GM23338 (cell line): ENCODE measurements at regions not wholly inside any gene's neighbourhood (a gene's known extent, or its start where the extent isn't known, plus 50 kb on each side); places are given as distances from the start of the nearest gene placed in this dataset.
A peak's percentile ranks its signal among the peaks of the same experiment; 100 is the strongest.

Experiments used
- ATAC-seq: fragments of 200-7000 bp; cut with Tn5 transposase; 3 replicates; pipeline ENCODE4 v1.9.1; 2020
- DNase-seq: peaks from one replicate; pipeline ENCODE4 v3.0.0-alpha.2; 2015; ENCODE audit warnings: low spot score
- H2AFZ ChIP-seq: fragments of 200-600 bp; sonication (generic); 2 replicates; pipeline ENCODE4 v1.8.0; 2016; ENCODE audit warnings: antibody characterized with exemption, mild to moderate bottlenecking, moderate library complexity
- H3F3A ChIP-seq: fragments of 200-600 bp; sonication (generic); replicated peaks from 2 replicates; pipeline ENCODE4 v1.8.0; 2017; ENCODE audit warnings: antibody characterized with exemption, mixed run types, low read depth
- H3K27ac ChIP-seq: fragments of 200-600 bp; sonication (generic); 2 replicates; pipeline ENCODE4 v1.6.1; 2016; ENCODE audit warnings: low read depth
- H3K27me3 ChIP-seq: fragments of 200-600 bp; sonication (generic); 2 replicates; pipeline ENCODE4 v1.8.0; 2016; ENCODE audit warnings: mild to moderate bottlenecking, mixed run types, moderate library complexity; ENCODE audit not compliant: insufficient read depth
- H3K36me3 ChIP-seq: fragments of 200-600 bp; sonication (generic); 2 replicates; pipeline ENCODE4 v1.8.0; 2016; ENCODE audit warnings: mild to moderate bottlenecking; ENCODE audit not compliant: insufficient read depth
- H3K4me1 ChIP-seq: fragments of 200-600 bp; sonication (generic); 2 replicates; pipeline ENCODE4 v1.8.0; 2016; ENCODE audit warnings: mild to moderate bottlenecking, moderate library complexity; ENCODE audit not compliant: insufficient read depth
- H3K4me2 ChIP-seq: fragments of 200-600 bp; sonication (generic); 2 replicates; pipeline ENCODE4 v1.7.1; 2017; ENCODE audit warnings: mixed run types
- H3K4me3 ChIP-seq: fragments of 200-600 bp; sonication (generic); 2 replicates; pipeline ENCODE4 v1.6.1; 2016; ENCODE audit warnings: mixed run types
- H3K79me2 ChIP-seq: fragments of 200-600 bp; sonication (generic); replicated peaks from 2 replicates; pipeline ENCODE4 v1.8.0; 2017; ENCODE audit warnings: mild to moderate bottlenecking; ENCODE audit not compliant: insufficient read depth
- H3K9me2 ChIP-seq: fragments of 200-600 bp; sonication (generic); 2 replicates; pipeline ENCODE4 v1.8.0; 2017; ENCODE audit not compliant: insufficient read depth
- H4K20me1 ChIP-seq: fragments of 200-600 bp; sonication (generic); replicated peaks from 2 replicates; pipeline ENCODE4 v1.8.0; 2017; ENCODE audit warnings: mild to moderate bottlenecking; ENCODE audit not compliant: insufficient read depth
- H3K27ac Mint-ChIP-seq: 2 replicates; pipeline ENCODE4 v1.8.0; 2020; ENCODE audit warnings: inconsistent platforms, mild to moderate bottlenecking, moderate library complexity, mixed read lengths
- H3K27me3 Mint-ChIP-seq: 3 replicates; pipeline ENCODE4 v1.8.0; 2022; ENCODE audit warnings: low read depth, mild to moderate bottlenecking, moderate library complexity, mixed read lengths, inconsistent platforms; ENCODE audit not compliant: insufficient read depth, poor library complexity
- H3K36me3 Mint-ChIP-seq: 3 replicates; pipeline ENCODE4 v1.8.0; 2021; ENCODE audit warnings: low read depth, mild to moderate bottlenecking, inconsistent platforms, moderate library complexity, mixed read lengths
- H3K4me1 Mint-ChIP-seq: 3 replicates; pipeline ENCODE4 v1.8.0; 2020; ENCODE audit warnings: mild to moderate bottlenecking, inconsistent platforms, mixed read lengths
- H3K4me3 Mint-ChIP-seq: 3 replicates; pipeline ENCODE4 v1.8.0; 2021; ENCODE audit warnings: moderate library complexity, mild to moderate bottlenecking, inconsistent platforms, mixed read lengths
- H3K9me3 Mint-ChIP-seq: 3 replicates; pipeline ENCODE4 v1.8.0; 2020; ENCODE audit warnings: moderate library complexity, mild to moderate bottlenecking, inconsistent platforms, mixed read lengths
- CREB1 ChIP-seq: fragments of 250-450 bp; sonication (Bioruptor Pico); IDR thresholded peaks from 2 replicates; pipeline ENCODE4 v1.5.0; 2020; ENCODE audit warnings: low read depth, mild to moderate bottlenecking, moderate library complexity
- CTCF ChIP-seq, 2 experiments: fragments of 200-600 bp in 1 of 2; sonication (generic) in 1 of 2; conservative IDR thresholded peaks; 2 replicates each; pipeline versions ENCODE4 v1.5.1 to v1.6.1; 2016 to 2017; ENCODE audit warnings: antibody characterized with exemption in 2 of 2, low read depth in 2 of 2, mild to moderate bottlenecking in 2 of 2, moderate library complexity in 1 of 2
- EZH2 ChIP-seq: fragments of 200-600 bp; sonication (generic); IDR thresholded peaks from one replicate; pipeline ENCODE4 v1.8.0; 2017; ENCODE audit warnings: antibody characterized with exemption, mild to moderate bottlenecking, low read depth; ENCODE audit not compliant: unreplicated experiment
- EZH2phosphoT487 ChIP-seq: fragments of 200-600 bp; sonication (generic); IDR thresholded peaks from one replicate; pipeline ENCODE4 v1.8.1; 2018; ENCODE audit warnings: antibody characterized with exemption; ENCODE audit not compliant: unreplicated experiment
- JUNB ChIP-seq: IDR thresholded peaks from one replicate; pipeline ENCODE4 v1.6.1; 2016; ENCODE audit warnings: antibody characterized with exemption; ENCODE audit not compliant: unreplicated experiment
- NANOG ChIP-seq: IDR thresholded peaks from 2 replicates; pipeline ENCODE4 v1.6.1; 2016; ENCODE audit warnings: antibody characterized with exemption, borderline replicate concordance
- REST ChIP-seq: IDR thresholded peaks from one replicate; pipeline ENCODE4 v1.6.1; 2018; ENCODE audit warnings: antibody characterized with exemption; ENCODE audit not compliant: unreplicated experiment

- Mint-ChIP-seq H3K27me3 (peaks cover 1% of the 10 kb centered on the region), H3K9me3 (no peaks in the 10 kb centered on the region; the same call in 2 of the 3 replicates), H3K4me1 (no peaks in the 10 kb centered on the region), H3K27ac (no peak overlapping the region), H3K4me3 (no peak overlapping the region), H3K36me3 (no peaks in the 10 kb centered on the region)
- ATAC-seq (no peak; the same call in 2 of the 3 replicates), DNase-seq (peak; percentile 53)
- H2AFZ ChIP-seq: no peak overlapping the region
- H4K20me1 ChIP-seq: no peaks in the 10 kb centered on the region
- no peaks in the 10 kb centered on the region for H3K79me2 ChIP-seq
- TF ChIP-seq CTCF (conservative IDR thresholded peaks at IDR 0.05; ENCODE audit: low read depth in 2 of 2) (peak; percentile 39 to 73), REST (no peak)
- no peaks in the 10 kb centered on the region for H3K4me1 ChIP-seq
- no peak overlapping the region for H3K4me2 ChIP-seq
- no peak overlapping the region for H3K27ac ChIP-seq
- H3F3A ChIP-seq: no peaks in the 10 kb centered on the region
- no peak overlapping the region for H3K4me3 ChIP-seq
- no peaks in the 10 kb centered on the region for H3K9me2 ChIP-seq
- H3K36me3 ChIP-seq: peaks cover 4% of the 10 kb centered on the region; the same call in 1 of the 2 replicates
- H3K27me3 ChIP-seq: no peaks in the 10 kb centered on the region
Measured at GRCh38 chr11:39374963-39375698, 2084.3 kb downstream of the LRRC4C start.

GRCh38 chr11:39367534-39367933, 2091.9 kb downstream of the LRRC4C start:
- Histone ChIP-seq H2AFZ (no peak overlapping the region), H3K9me2 (no peaks in the 10 kb centered on the region), H3K36me3 (no peaks in the 10 kb centered on the region), H3K27me3 (no peaks in the 10 kb centered on the region), H3K27ac (no peak overlapping the region), H4K20me1 (no peaks in the 10 kb centered on the region), H3K4me1 (no peaks in the 10 kb centered on the region), H3K79me2 (no peaks in the 10 kb centered on the region), H3K4me2 (no peak overlapping the region), H3F3A (no peaks in the 10 kb centered on the region), H3K4me3 (no peak overlapping the region)
- DNase-seq: no peak
- no peak for ATAC-seq
- Mint-ChIP-seq H3K9me3 (no peaks in the 10 kb centered on the region), H3K27ac (no peak overlapping the region), H3K4me3 (no peak overlapping the region), H3K36me3 (no peaks in the 10 kb centered on the region), H3K4me1 (no peaks in the 10 kb centered on the region), H3K27me3 (no peaks in the 10 kb centered on the region)
- TF ChIP-seq JUNB (no peak), EZH2phosphoT487 (no peak), NANOG (no peak), CREB1 (no peak), REST (no peak), EZH2 (no peak)
